ENCODE measurements at regions not wholly inside any gene's neighbourhood (a gene's known extent, or its start where the extent isn't known, plus 50 kb on each side); places are given as distances from the start of the nearest gene placed in this dataset.

DNA sequence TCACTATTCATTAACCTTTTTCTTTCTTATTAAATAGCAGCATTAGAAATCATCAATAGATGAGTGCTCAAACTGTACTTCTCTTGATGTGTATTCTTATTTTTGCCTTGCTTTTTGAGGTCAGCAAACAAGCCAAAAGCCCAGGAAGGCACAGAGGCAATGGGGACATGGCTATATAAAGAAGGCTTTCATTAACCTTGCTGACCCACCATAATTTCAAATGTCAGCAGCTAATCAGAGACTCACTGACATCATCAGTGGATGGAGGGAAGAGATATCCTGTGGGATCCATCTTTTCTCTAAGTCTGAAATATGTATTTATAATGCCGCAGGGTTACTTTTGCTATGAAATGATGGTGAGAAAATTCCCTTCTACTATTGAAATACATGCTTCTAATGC lies 1162.8 kb upstream of the ACVR2A start:
- Mint-ChIP-seq H3K36me3 (ENCODE audit: insufficient read depth) (no peaks in the 10 kb centered on the region), H3K27me3 (no peaks in the 10 kb centered on the region), H3K4me3 (ENCODE audit: low read depth) (no peak overlapping the region), H3K9me3 (ENCODE audit: low read depth) (no peaks in the 10 kb centered on the region), H3K27ac (no peak overlapping the region), H3K4me1 (ENCODE audit: low read depth) (peaks cover 2% of the 10 kb centered on the region)
- TF ChIP-seq, protein P1, sequence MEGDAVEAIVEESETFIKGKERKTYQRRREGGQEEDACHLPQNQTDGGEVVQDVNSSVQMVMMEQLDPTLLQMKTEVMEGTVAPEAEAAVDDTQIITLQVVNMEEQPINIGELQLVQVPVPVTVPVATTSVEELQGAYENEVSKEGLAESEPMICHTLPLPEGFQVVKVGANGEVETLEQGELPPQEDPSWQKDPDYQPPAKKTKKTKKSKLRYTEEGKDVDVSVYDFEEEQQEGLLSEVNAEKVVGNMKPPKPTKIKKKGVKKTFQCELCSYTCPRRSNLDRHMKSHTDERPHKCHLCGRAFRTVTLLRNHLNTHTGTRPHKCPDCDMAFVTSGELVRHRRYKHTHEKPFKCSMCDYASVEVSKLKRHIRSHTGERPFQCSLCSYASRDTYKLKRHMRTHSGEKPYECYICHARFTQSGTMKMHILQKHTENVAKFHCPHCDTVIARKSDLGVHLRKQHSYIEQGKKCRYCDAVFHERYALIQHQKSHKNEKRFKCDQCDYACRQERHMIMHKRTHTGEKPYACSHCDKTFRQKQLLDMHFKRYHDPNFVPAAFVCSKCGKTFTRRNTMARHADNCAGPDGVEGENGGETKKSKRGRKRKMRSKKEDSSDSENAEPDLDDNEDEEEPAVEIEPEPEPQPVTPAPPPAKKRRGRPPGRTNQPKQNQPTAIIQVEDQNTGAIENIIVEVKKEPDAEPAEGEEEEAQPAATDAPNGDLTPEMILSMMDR (IDR thresholded peaks at IDR 0.05; ENCODE audit: unreplicated experiment): no peak
- no peak for DNase-seq (ENCODE audit: low spot score, unreplicated experiment)

DNA sequence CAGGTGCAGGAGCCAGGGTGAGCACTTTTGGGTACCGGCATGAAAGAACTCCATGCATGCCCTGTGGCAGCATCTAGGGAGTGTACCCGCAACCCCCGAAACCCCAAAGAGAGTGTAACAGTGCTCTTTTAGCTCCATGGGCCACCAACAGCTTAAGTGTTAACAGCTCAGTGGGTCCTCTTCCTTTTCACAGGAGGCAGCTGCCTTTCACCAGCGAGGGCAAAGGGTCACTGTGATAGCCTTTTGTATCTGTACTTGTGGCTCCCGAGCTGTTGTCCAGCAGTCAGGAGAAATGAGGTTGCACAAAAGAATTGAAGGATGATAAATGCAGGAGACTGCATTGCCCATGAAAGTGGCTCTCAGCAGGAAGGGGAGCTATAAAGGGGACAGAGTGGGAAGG lies 1166.3 kb upstream of the ACVR2A start:
- no peaks in the 10 kb centered on the region for H3K36me3 Mint-ChIP-seq (ENCODE audit: insufficient read depth)
- peaks cover 5% of the 10 kb centered on the region for H3K4me1 Mint-ChIP-seq (ENCODE audit: low read depth)
- no peaks in the 10 kb centered on the region for H3K27me3 Mint-ChIP-seq
- TF ChIP-seq, protein P1 (IDR thresholded peaks at IDR 0.05; ENCODE audit: unreplicated experiment): no peak
- no peaks in the 10 kb centered on the region for H3K9me3 Mint-ChIP-seq (ENCODE audit: low read depth)
- DNase-seq (ENCODE audit: low spot score, unreplicated experiment): no peak
- no peak overlapping the region for H3K4me3 Mint-ChIP-seq (ENCODE audit: low read depth)
- no peak overlapping the region for H3K27ac Mint-ChIP-seq

DNA sequence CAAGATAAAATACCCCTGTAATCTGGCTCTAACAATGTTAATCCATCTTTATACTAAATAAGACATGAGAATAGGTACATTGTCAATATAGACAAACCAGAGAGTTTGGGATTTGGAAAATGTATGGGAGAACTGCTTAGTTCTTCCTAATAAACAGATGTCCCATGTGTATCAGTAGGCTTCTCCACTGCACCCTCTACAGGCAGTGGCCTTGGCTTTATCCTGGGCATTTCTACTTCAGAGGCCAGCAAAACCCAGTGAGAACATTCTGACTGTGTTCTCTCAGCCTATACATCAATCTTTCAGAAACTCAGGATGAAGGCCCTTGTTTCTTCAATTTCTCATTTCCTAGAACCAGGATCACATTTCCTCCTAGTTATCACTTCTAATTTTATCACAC lies 1167.5 kb upstream of the ACVR2A start:
- Mint-ChIP-seq H3K27me3 (no peaks in the 10 kb centered on the region), H3K27ac (no peak overlapping the region), H3K9me3 (ENCODE audit: low read depth) (no peaks in the 10 kb centered on the region), H3K4me3 (ENCODE audit: low read depth) (no peak overlapping the region), H3K36me3 (ENCODE audit: insufficient read depth) (no peaks in the 10 kb centered on the region), H3K4me1 (ENCODE audit: low read depth) (peaks cover 5% of the 10 kb centered on the region)
- no peak for DNase-seq (ENCODE audit: low spot score, unreplicated experiment)
- TF ChIP-seq, protein P1 (IDR thresholded peaks at IDR 0.05; ENCODE audit: unreplicated experiment): no peak

DNA sequence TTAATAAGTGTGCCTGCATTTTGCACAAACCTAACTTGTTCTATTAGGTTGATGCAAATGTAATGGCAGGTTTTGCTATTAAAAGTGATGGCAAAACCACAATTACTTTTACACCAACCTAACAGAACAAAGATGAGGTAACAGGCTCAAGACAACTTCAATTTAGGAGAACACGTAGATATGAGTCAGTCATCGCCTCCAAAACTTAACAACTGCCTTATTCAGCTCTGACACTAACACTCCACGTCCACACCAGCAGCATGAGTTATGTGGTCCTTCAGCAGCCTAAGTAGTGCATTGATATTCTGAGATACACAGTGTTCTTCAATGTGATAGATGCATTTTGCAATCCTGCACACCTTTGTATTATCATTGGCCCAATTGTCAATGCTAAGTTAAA lies 1175.1 kb upstream of the ACVR2A start:
- Mint-ChIP-seq H3K4me1 (ENCODE audit: low read depth) (peaks cover 13% of the 10 kb centered on the region), H3K27me3 (no peaks in the 10 kb centered on the region), H3K4me3 (ENCODE audit: low read depth) (no peak overlapping the region), H3K36me3 (ENCODE audit: insufficient read depth) (no peaks in the 10 kb centered on the region), H3K9me3 (ENCODE audit: low read depth) (no peaks in the 10 kb centered on the region), H3K27ac (no peak overlapping the region)
- DNase-seq (ENCODE audit: low spot score, unreplicated experiment): no peak
- TF ChIP-seq, protein P1 (IDR thresholded peaks at IDR 0.05; ENCODE audit: unreplicated experiment): no peak

DNA sequence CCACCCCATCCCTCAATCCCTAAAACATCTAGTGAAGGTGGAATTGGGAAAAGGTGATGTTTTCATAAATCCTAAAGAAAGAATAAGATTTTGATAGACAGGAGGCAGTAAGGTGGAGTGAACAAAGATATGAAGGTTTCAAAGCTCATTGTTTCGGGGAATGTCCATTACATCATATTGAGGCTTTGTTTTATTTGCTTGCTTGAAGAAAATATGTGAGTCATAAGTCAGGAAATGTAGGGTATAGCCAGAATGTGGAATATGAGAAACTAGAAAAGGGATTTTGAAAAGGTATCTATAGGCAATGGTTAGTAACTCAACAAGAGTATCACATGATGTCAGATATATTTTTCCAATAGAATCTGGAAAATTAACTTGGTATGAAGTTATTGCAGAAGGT lies 1178.5 kb upstream of the ACVR2A start:
- peaks cover 10% of the 10 kb centered on the region for H3K4me1 Mint-ChIP-seq (ENCODE audit: low read depth)
- H3K4me3 Mint-ChIP-seq (ENCODE audit: low read depth): no peak overlapping the region
- H3K9me3 Mint-ChIP-seq (ENCODE audit: low read depth): no peaks in the 10 kb centered on the region
- H3K36me3 Mint-ChIP-seq (ENCODE audit: insufficient read depth): no peaks in the 10 kb centered on the region
- TF ChIP-seq, protein P1 (IDR thresholded peaks at IDR 0.05; ENCODE audit: unreplicated experiment): no peak
- H3K27ac Mint-ChIP-seq: no peak overlapping the region
- no peaks in the 10 kb centered on the region for H3K27me3 Mint-ChIP-seq
- no peak for DNase-seq (ENCODE audit: low spot score, unreplicated experiment)

Measured in progenitor cell of endocrine pancreas (in vitro differentiated cells).